GM18951 (cell line): ENCODE measurements at regions not wholly inside any gene's neighbourhood (a gene's known extent, or its start where the extent isn't known, plus 50 kb on each side); places are given as distances from the start of the nearest gene placed in this dataset.

Experiments
- POLR2A ChIP-seq: IDR thresholded peaks from 4 replicates; pipeline ENCODE4 v1.6.1; 2011; ENCODE audit warnings: mild to moderate bottlenecking; ENCODE audit not compliant: insufficient read length, insufficient read depth; ENCODE audit errors: extremely low read depth
- in situ Hi-C: fragments of 300-500 bp; cut with MboI; formaldehyde crosslinking; loops from one replicate; pipeline ENCODE4 v1.12.0; 2022; ENCODE audit warnings: low sequenced_read_pairs, mixed read lengths, inconsistent platforms; ENCODE audit not compliant: unreplicated experiment

GRCh38 chr13:106986687-106987426 lies 418.9 kb upstream of the ARGLU1 start:
- no peak for TF ChIP-seq POLR2A
- in situ Hi-C loops, result no loop called here

GRCh38 chr13:106986033-106986484 lies 418.1 kb upstream of the ARGLU1 start:
- in situ Hi-C loops, result no loop called here
- no peak for TF ChIP-seq POLR2A

GRCh38 chr13:106985481-106985880 lies 417.5 kb upstream of the ARGLU1 start:
- no peak for TF ChIP-seq POLR2A
- in situ Hi-C loops, result no loop called here

- no peak for TF ChIP-seq POLR2A
- in situ Hi-C loops, result no loop called here
Observed at GRCh38 chr13:106981051-106981450, 413.1 kb upstream of the ARGLU1 start.

- TF ChIP-seq POLR2A, result no peak
- in situ Hi-C loops, result no loop called here
Observed at GRCh38 chr13:106967391-106967790, 399.5 kb upstream of the ARGLU1 start.

- no peak for TF ChIP-seq POLR2A
- in situ Hi-C loops, result no loop called here
Observed at GRCh38 chr13:106963151-106963550, 395.2 kb upstream of the ARGLU1 start.

- TF ChIP-seq POLR2A, result no peak
- in situ Hi-C loops, result no loop called here
Observed at GRCh38 chr13:106961651-106962050, 393.7 kb upstream of the ARGLU1 start.

GRCh38 chr13:106961216-106961615 lies 393.3 kb upstream of the ARGLU1 start:
- in situ Hi-C loops, result no loop called here
- no peak for TF ChIP-seq POLR2A

- no peak for TF ChIP-seq POLR2A
- in situ Hi-C loops, result no loop called here
Observed at GRCh38 chr13:106958621-106959048, 390.7 kb upstream of the ARGLU1 start.

GRCh38 chr13:106942563-106942962 lies 374.6 kb upstream of the ARGLU1 start:
- no peak for TF ChIP-seq POLR2A

GRCh38 chr13:106941779-106942178 lies 373.8 kb upstream of the ARGLU1 start:
- TF ChIP-seq POLR2A, result no peak
- in situ Hi-C loops, result no loop called here

More at GRCh38 chr13:106942563-106942962, 374.6 kb upstream of the ARGLU1 start:
- in situ Hi-C loops, result no loop called here

- TF ChIP-seq POLR2A, result no peak
- in situ Hi-C loops, result no loop called here
Observed at GRCh38 chr13:106927421-106927820, 359.5 kb upstream of the ARGLU1 start.

- no peak for TF ChIP-seq POLR2A
- in situ Hi-C loops, result no loop called here
Observed at GRCh38 chr13:106922384-106922783, 354.4 kb upstream of the ARGLU1 start.

GRCh38 chr13:106919638-106920037 lies 351.7 kb upstream of the ARGLU1 start:
- in situ Hi-C loops, result no loop called here
- no peak for TF ChIP-seq POLR2A
